Activated CD8-positive, alpha-beta T cell treated with anti-CD3 and anti-CD28 coated beads for 36 hours (primary cell): ENCODE measurements at regions not wholly inside any gene's neighbourhood (a gene's known extent, or its start where the extent isn't known, plus 50 kb on each side); places are given as distances from the start of the nearest gene placed in this dataset.

Source experiments
- ATAC-seq: fragments of 200-7000 bp; cut with Tn5 transposase; one replicate; pipeline ENCODE4 v1.10.0; 2021; ENCODE audit warnings: mild to moderate bottlenecking, moderate library complexity
- CTCF ChIA-PET: fragments of 350-600 bp; sonication (Branson Sonifier 250); formaldehyde crosslinking; loops from one replicate; lab custom pipeline; 2021; ENCODE audit warnings: antibody characterized with exemption; lab: Charles Lee
- POLR2A ChIA-PET: fragments of 350-600 bp; sonication (Branson Sonifier 250); formaldehyde crosslinking; loops from one replicate; lab custom pipeline; 2021; ENCODE audit warnings: antibody characterized with exemption; lab: Charles Lee
- DNase-seq: peaks from one replicate; pipeline ENCODE4 v3.0.0-alpha.2; 2020
- H3K27ac Mint-ChIP-seq: one replicate; pipeline ENCODE4 v1.8.0; 2021; ENCODE audit warnings: mild to moderate bottlenecking, mixed read lengths
- H3K27me3 Mint-ChIP-seq: one replicate; pipeline ENCODE4 v1.8.0; 2021; ENCODE audit warnings: mixed read lengths
- H3K36me3 Mint-ChIP-seq: one replicate; pipeline ENCODE4 v1.8.0; 2021; ENCODE audit warnings: low read depth, mixed read lengths
- H3K4me1 Mint-ChIP-seq: one replicate; pipeline ENCODE4 v1.8.0; 2021; ENCODE audit warnings: low read depth, mixed read lengths
- H3K4me3 Mint-ChIP-seq: one replicate; pipeline ENCODE4 v1.8.0; 2021; ENCODE audit warnings: mild to moderate bottlenecking, moderate library complexity, mixed read lengths
- H3K9me3 Mint-ChIP-seq: one replicate; pipeline ENCODE4 v1.8.0; 2021; ENCODE audit warnings: mixed read lengths
- intact Hi-C: fragments of 100-400 bp; cut with micrococcal nuclease; formaldehyde crosslinking; loops from one replicate; pipeline ENCODE4 v1.10.0; 2022
- TF ChIP-seq, protein P1 (sequence below): fragments of 200-600 bp; IDR thresholded peaks from one replicate; pipeline ENCODE4 v1.8.0; 2022; ENCODE audit warnings: antibody characterized with exemption, mild to moderate bottlenecking

DNA sequence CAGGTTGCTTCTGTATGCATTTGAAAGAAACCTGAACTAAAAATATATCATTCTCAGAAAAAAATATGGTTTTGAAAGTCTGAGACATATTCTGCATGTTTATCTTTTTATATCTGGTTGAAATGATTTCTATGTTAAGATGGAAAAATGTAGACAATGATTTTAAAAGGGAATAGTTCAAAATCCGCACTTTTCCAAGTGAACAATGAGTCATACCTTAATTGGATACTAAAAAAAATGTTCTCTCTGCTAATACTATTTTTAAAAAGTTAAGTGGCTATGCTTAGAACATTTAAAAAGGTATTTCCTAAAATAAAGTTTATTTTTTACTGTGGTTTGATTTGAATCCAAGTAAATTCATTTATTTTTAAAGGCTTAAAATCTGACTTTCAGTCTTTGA lies 801.4 kb downstream of the SLITRK6 start:
- H3K9me3 Mint-ChIP-seq, result peaks cover 2% of the 10 kb centered on the region
- H3K4me1 Mint-ChIP-seq, result no peaks in the 10 kb centered on the region
- H3K27me3 Mint-ChIP-seq, result no peaks in the 10 kb centered on the region
- H3K36me3 Mint-ChIP-seq, result no peaks in the 10 kb centered on the region
- POLR2A ChIA-PET, result no interaction called here
- CTCF ChIA-PET, result no interaction called here
- no peak overlapping the region for H3K27ac Mint-ChIP-seq
- TF ChIP-seq, protein P1, sequence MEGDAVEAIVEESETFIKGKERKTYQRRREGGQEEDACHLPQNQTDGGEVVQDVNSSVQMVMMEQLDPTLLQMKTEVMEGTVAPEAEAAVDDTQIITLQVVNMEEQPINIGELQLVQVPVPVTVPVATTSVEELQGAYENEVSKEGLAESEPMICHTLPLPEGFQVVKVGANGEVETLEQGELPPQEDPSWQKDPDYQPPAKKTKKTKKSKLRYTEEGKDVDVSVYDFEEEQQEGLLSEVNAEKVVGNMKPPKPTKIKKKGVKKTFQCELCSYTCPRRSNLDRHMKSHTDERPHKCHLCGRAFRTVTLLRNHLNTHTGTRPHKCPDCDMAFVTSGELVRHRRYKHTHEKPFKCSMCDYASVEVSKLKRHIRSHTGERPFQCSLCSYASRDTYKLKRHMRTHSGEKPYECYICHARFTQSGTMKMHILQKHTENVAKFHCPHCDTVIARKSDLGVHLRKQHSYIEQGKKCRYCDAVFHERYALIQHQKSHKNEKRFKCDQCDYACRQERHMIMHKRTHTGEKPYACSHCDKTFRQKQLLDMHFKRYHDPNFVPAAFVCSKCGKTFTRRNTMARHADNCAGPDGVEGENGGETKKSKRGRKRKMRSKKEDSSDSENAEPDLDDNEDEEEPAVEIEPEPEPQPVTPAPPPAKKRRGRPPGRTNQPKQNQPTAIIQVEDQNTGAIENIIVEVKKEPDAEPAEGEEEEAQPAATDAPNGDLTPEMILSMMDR, result no peak
- no peak for ATAC-seq
- no peak overlapping the region for H3K4me3 Mint-ChIP-seq
- DNase-seq, result no peak
- intact Hi-C loops, result no loop called here

DNA sequence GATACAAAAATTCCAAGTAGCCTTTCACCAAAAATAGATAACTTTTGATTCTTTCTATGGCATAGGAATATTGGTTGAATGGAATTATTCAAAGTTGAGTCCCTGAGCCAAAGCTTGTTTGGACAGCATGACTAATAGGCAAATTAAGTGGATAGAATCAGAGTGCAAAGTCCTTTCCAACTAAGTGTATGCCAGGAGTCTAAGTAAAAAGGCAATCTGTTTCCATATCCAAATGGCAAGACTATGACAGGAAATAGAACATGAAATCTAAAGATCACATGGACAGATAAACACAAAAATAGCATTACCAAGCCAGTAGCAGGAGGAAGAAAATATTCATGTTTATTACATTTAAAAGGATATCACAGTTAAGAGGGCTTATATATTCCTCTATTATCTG lies 804.6 kb downstream of the SLITRK6 start:
- H3K4me3 Mint-ChIP-seq, result no peak overlapping the region
- no peaks in the 10 kb centered on the region for H3K4me1 Mint-ChIP-seq
- no peaks in the 10 kb centered on the region for H3K9me3 Mint-ChIP-seq
- no peaks in the 10 kb centered on the region for H3K27me3 Mint-ChIP-seq
- no peak overlapping the region for H3K27ac Mint-ChIP-seq
- ChIA-PET CTCF (no interaction called here), POLR2A (no interaction called here)
- DNase-seq (no peak), ATAC-seq (no peak)
- no peaks in the 10 kb centered on the region for H3K36me3 Mint-ChIP-seq
- TF ChIP-seq, protein P1, result no peak
- intact Hi-C loops, result no loop called here

DNA sequence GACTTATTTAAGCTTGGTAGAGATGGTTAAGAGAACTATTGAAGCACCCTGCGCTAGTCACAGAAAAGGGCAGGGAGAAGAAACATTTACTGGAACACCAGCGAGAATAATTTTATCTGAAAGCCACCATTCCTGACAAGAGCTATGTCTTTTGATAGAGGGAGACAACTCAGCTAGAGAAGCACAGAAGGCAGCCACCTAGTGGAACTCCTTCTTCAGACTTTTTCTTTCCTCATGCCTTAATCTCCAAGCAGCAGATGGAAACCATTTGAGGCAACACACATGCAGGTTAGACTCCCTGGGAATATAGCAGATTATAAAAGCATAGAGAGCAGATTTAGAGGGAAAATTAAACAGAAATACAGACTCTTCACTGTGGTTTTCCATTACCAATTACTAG lies 813.4 kb downstream of the SLITRK6 start:
- H3K27me3 Mint-ChIP-seq, result no peaks in the 10 kb centered on the region
- CTCF ChIA-PET, result no interaction called here
- POLR2A ChIA-PET, result no interaction called here
- H3K27ac Mint-ChIP-seq, result no peak overlapping the region
- no peaks in the 10 kb centered on the region for H3K9me3 Mint-ChIP-seq
- intact Hi-C loops, result no loop called here
- TF ChIP-seq, protein P1, result no peak
- no peak for ATAC-seq
- H3K4me3 Mint-ChIP-seq, result no peak overlapping the region
- H3K4me1 Mint-ChIP-seq, result no peaks in the 10 kb centered on the region
- DNase-seq, result no peak
- no peaks in the 10 kb centered on the region for H3K36me3 Mint-ChIP-seq

DNA sequence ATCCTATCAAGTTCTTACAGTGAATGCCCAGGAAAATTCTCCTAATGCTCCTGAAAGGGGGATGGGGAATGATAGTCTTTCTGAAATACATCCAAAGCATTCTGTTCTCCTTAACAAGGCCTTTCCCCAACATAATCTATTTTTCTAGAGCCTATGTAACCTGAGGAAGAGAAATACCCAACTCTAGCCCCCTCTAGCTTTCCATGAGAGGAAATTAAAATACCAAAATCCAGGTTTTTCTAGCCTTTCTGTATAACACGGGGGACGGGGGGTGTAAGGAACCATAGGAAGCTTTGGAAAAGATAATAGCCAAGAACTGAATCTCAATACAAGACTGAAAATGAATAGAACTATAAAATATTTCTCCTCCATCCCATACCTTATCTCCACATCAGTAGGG lies 815.9 kb downstream of the SLITRK6 start:
- TF ChIP-seq, protein P1, result no peak
- ChIA-PET CTCF (no interaction called here), POLR2A (no interaction called here)
- no peaks in the 10 kb centered on the region for H3K27me3 Mint-ChIP-seq
- no peak for ATAC-seq
- no peaks in the 10 kb centered on the region for H3K9me3 Mint-ChIP-seq
- intact Hi-C loops, result no loop called here
- no peak for DNase-seq
- no peak overlapping the region for H3K4me3 Mint-ChIP-seq
- H3K4me1 Mint-ChIP-seq, result no peaks in the 10 kb centered on the region
- H3K27ac Mint-ChIP-seq, result no peak overlapping the region
- H3K36me3 Mint-ChIP-seq, result no peaks in the 10 kb centered on the region

DNA sequence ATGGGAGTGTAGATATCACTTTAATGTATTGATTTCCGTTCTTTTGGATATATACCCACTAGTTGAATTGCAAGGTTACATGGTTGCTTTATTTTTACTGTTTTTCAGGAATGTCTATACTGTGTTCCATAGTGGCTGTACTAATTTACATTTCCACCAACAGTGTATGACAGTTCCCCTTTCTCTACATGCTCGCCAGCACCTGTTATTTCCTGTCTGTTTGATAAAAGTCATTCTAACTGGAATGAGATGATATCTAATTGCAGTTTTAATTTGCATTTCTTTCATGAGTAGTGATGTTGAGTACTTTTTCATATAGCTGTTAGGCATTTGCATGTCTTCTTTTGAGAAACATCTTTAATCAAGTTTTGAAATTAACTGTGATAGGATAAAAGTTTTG lies 818.6 kb downstream of the SLITRK6 start:
- no peak overlapping the region for H3K4me3 Mint-ChIP-seq
- no peaks in the 10 kb centered on the region for H3K27me3 Mint-ChIP-seq
- POLR2A ChIA-PET, result no interaction called here
- TF ChIP-seq, protein P1, result no peak
- H3K4me1 Mint-ChIP-seq, result no peaks in the 10 kb centered on the region
- no peak for DNase-seq
- CTCF ChIA-PET, result no interaction called here
- intact Hi-C loops, result no loop called here
- no peak overlapping the region for H3K27ac Mint-ChIP-seq
- no peaks in the 10 kb centered on the region for H3K36me3 Mint-ChIP-seq
- no peaks in the 10 kb centered on the region for H3K9me3 Mint-ChIP-seq
- no peak for ATAC-seq
